NOMO-1 (cell line): ENCODE measurements at regions not wholly inside any gene's neighbourhood (a gene's known extent, or its start where the extent isn't known, plus 50 kb on each side); places are given as distances from the start of the nearest gene placed in this dataset.
A peak's percentile ranks its signal among the peaks of the same experiment; 100 is the strongest.
"Not testable (repeated sequence)": the region's sequence is repeated elsewhere in the genome, so short reads cannot be mapped to it uniquely, and the experiment has no call there.

Experiments used
- DNase-seq, 2 experiments: peaks; one replicate each; lab custom pipeline; 2025; ENCODE audit not compliant: unreplicated experiment in 2 of 2; lab: John Stamatoyannopoulos, UW

DNA sequence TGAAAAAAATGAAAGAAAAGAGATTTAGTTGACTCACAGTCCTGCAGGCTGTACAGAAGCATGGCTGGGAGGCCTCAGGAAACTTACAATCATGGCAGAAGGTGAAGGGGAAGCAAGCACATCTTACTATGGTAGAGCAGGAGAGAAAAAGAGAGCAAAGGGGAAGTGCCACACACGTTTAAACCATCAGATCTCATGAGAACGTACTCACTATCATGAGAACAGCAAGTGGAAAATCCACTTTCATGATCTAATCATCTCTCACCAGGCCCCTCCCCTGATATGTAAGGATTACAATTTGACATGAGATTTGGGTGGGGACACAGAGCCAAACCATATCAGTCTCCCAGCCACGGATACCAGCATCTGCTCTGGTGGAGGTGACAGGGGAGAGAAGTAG lies 50.8 kb upstream of the CPOX start:
- DNase-seq: no peak

DNA sequence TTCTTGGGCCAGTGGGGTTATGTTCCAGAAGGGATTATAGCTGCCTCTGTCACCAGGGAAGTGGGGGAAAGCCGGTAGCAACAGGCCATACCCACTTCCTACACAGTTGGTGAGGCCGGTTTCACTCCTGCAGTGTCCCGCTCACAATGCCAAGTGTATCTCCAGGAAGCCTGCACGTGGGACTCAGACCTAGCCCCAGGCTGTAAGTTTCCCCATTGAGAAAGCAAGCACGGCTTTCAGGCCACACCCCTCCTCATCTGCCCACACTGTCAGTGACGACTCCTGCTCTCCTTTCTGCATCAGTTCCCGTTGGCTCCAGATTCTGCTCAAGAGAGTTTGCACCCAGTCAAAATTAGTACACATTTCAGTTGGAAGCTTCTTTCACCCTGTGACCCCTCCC lies 51.6 kb upstream of the CPOX start:
- no peak for DNase-seq

DNA sequence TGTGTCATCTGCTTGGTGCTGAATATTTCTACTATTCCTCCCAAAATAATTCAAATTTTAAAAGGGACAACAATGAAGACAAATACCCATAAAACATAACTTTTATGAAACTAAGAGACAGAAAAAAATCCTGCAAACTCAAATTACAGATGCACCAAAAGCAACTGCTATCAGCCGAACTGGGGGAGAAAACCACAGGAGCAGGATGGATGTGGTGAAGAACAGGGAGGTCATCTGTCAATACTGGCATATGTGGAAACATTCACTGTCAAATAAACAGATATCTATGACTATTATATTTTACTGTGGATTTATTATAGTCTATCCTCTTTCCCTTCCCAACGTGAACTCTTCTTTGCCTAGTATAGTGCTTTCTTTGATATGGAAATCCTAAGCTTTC lies 53.3 kb upstream of the CPOX start:
- no peak for DNase-seq

DNA sequence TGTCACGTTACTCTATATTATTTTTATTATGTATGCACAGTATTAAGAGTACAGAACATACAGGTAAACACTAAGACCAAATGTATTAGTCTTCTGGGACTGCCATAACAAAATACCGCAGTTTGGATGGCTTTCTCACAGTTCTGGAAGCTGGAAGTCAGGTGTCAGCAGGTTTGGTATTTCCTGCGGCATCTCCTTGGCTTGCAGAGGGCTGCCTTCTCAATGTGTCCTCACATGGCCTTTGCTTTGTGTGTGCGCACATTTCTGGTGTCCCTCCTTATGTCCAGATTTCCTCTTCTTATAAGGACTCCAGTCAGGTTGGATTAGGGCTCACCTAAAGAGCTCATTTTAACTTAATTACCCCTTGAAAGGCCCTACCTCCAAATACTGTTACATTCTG lies 53.8 kb upstream of the CPOX start:
- no peak for DNase-seq

DNA sequence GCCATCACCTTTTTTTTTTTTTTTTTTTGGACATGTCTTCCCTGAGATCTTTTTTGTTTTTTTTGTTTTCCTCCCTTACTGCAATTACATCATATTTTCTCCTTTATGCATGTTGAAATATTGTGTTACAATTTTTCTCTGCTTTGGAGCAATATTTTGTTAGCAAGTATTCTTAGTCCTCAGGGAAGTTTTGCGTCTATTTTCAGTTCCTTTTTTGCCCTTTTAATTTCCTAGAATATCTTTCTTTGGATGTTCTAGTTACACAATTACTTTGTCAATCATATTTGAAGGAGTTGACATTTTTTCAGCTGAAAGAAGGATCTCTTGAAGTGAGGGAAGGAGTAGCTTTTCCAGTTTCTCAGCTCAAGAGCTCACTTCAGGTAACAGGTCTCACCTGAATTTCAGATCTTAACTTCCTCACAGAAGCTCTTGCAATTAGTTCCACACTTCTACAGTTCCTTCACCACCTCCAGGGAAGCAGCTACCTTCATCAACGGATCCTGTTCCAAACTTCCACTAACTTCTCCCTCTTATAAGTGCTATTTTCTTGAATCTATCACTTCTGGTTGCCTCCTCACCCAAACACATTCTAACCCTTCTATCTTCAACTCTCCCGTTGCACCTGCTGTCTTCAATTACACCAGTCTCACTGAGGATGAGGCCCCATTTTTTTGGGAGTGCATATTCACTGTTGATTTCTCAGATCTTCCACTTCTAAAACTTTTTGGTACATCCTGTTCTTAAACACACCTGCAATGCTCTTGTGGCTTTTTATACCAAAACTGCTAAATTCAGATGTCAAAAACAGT lies 57.8 kb upstream of the CPOX start:
- DNase-seq: peak; percentile 46 to 49

DNA sequence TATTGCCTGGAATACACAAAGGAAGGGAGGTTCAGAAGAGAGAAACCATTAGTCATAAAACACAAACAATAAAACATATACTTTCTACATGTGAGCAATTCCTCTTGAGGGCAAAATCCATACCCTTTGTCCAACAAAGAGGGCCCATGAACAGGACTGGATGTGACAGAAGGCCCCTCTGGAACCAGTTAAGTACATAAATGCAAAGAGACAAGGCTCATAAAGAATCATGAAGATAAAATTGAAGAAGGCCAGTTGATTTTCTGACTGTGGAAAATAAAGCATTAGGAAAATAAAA lies 58.3 kb upstream of the CPOX start:
- DNase-seq: no peak

DNA sequence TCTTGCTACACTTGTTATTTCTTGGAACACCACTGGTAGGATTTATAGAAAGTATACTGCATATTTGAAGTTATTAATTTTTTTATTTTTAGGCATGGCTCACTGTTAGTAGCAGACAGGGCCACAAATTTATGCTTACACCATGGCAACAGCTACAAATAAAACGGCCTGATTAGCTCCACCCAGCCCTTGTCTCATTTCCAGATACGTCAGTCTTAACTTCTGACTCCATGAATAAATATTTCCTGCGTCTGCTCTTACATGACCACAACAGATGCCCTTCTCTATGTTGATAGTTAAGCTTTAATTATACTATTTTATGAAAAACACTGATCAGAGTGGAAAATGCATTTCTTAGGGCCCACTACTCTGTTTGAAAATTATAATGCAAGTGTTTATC lies 62.3 kb upstream of the CPOX start:
- no peak for DNase-seq

DNA sequence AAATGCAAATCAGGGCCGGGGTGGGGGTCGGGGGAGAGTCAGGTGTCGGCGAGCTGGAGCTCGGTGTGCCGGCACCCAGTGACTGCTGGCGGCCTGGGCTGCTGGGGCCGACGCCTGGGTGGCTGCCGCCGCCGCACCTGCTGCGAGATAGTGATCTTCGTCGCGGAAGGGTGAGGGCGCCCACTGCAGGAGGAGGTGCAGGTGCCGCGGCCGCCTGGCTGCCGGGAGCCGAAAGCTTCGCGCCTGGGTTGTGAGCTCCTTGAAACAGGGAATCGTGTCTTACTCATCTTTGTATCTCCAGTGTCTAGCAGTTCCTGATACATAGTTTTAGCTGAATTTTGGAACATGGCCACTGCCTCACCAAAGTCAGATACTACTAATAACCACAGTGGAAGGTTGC lies 64.0 kb upstream of the CPOX start:
- peak in 1 of 2 experiments; percentile 3 for DNase-seq

DNA sequence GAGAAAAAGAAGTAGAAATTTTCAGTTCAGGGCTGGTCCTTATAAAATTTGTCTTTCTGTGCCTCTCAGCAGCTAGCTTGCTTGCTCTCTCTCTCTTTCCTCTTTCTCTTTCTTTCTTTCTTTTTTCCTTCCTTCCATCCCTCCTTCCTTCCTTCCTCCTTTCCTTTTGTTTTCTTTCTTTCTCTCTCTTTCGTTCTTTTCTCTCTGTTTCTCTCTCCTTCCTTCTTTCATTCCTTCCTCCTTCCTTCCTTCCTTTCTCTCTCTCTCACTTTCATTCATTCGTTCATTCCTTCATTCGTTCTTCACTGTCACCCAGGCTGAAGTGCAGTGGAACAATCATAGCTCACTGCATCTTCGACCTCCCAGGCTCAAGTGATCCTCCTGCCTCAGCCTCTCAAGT lies 69.3 kb upstream of the CPOX start:
- DNase-seq: no peak

DNA sequence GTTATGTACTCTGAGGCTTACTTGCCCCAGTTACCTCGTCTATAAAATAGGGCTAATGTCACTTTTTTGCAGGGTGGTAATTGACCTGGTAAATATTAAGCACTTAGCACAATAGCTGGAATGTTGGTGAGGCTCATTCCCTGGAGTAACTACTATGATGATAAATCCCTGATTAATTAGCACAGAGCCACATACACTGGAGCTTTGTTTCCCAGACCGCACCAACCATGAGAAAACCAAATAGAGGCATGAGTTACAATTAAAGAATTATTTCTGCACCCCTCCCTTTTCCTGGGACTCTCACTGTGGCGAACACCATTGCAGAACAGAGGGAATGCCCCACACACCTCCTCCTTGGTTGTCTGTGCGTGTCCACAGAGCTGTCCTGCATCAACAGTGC lies 76.6 kb upstream of the CPOX start:
- no peak for DNase-seq

DNA sequence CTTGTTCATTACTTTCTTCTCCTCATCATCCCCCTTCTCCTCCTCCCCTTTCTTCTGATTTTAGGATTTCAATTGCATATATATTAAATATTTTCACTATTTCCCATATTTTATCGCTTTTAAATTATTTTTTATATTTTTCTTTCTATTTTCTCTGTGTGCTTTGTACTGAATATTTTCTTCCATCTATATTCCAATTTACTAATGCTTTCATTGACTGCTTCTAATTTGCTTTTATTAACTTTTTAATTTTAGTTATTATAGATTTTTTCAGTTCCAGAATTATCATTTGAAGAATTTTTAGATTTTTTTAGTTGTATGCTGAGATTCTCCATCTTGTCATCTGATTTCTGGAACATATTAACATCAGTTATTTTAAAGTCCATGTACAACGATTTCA lies 83.2 kb upstream of the ST3GAL6 start:
- no peak for DNase-seq

DNA sequence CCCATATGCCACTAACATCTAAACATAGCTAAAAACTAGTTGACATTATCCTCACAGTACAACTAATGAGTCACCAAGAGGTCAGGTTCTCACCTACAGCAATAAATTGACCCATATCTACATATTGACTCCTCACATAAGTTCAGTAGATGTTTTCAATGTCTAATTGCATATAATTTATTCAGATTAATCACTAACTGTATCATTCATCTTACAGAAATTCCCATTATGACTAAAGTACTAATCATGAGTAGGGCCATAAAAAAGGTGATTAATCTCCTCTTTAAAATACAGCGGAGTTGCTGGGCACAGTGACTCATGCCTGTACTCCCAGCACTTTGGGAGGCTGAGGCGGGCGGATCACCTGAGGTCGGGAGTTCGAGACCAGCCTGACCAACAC lies 82.4 kb upstream of the ST3GAL6 start:
- no peak for DNase-seq

DNA sequence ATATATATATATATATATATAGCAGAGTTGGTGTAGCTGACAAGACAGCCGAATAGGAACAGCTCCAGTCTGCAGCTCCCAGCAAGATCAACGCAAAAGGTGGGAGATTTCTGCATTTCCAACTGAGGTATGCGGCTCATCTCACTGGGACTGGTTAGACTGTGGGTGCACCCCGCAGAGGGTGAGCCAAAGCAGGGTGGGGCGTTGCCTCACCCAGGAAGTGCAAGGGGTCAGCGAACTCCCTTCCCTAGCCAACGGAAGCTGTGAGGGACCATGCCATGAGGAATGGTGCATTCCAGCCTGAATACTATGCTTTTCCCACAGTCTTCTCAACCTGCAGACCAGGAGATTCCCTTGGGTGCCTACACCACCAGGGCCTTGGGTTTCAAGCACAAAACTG lies 81.7 kb upstream of the ST3GAL6 start:
- no peak for DNase-seq

DNA sequence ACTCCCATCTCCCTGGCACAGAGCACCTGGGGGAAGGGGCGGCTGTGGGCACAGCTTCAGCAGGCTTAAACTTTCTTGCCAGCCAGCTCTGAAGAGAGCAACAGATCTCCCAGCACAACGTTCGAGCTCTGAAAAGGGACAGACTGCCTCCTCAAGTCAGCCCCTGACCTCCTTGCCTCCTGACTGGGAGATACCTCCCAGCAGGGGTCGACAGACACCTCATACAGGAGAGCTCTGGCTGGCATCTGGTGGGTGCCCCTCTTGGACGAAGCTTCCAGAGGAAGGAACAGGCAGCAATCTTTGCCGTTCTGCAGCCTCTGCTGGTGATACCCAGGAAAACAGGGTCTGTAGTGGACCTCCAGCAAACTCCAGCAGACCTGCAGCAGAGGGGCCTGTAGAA lies 80.7 kb upstream of the ST3GAL6 start:
- DNase-seq: not testable (repeated sequence)

DNA sequence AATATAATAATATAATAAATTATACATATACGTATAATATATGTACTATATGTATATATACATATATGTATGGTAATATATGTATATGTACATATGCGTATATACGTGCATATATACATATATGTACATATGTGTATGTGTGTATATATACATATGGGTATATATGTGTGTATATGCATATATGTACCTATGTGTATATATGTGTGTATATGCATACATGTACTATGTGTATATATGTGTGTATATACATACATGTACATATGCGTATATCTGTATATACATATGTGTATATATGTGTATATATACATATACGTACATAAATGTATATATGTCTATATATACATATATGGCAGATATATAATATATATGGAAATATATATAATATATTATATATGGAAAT lies 74.8 kb upstream of the ST3GAL6 start:
- DNase-seq: no peak

DNA sequence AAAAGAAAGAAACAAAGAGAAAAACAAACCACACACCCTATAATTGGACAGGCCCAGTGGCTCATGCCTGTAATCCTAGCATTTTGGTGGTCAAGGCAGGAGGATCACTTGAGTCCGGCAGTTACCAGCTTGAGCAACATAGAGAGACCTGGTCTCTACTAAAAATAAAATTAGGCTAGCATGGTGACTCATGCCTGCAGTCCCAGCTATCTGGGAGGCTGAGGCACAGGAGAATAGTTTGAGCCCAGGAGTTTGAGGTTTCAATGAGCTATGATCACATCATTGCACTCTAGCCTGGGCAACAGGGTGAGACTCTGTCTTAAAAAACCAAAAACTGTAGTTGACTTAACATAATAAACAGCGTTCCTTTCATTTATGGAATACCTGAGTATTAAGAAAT lies 72.3 kb upstream of the ST3GAL6 start:
- no peak for DNase-seq

DNA sequence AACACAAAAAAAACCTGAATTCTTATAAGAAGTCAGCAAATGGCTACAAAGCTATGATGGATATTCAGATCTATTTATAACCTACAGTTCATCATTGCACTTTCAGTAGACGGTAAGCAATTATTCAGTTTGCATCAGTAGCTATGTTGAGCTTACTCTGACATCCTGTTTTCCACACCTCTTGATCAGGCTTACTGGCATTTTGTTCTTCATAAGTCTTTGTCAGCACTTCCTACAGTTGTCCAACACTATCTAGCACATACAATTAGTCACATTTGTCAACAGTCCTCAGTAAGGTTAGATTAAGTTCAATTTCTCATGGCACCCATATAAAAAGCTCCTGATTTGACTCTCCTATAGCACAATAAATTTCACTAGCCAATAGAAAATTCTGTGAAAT lies 71.2 kb upstream of the ST3GAL6 start:
- DNase-seq: no peak

DNA sequence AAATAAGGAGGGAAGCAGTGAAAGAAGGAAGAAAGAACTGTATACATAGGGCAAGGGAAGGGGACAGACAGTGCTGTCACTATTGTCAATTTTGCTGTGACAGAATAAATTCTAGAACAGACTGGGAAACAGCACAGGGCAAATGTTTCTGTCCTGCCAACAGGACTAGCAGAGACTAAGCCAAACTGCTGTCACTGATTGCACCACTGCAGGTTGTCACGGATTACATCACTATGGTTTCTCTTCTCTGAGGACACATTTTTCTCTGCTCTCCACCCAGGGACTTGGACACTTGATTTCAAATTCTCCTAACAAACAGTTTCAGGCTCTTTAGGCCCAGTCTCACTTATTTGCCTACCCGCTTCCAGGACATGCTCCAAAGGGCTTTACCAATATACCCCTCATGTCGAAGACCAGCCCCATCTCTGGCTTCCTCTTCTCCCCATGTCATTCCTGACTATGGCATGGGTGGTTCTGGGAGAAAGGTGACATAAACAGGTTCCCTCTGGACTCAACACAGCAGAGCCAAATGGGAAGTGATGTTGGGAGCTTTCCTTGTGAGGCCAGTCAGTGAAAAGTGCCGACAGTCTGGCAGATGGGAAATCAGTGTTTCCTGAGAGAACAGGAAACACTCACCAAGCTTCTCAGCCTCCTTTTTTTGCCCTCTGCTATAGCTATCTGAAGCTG lies 70.2 kb upstream of the ST3GAL6 start:
- DNase-seq: peak in 1 of 2 experiments; percentile 44

DNA sequence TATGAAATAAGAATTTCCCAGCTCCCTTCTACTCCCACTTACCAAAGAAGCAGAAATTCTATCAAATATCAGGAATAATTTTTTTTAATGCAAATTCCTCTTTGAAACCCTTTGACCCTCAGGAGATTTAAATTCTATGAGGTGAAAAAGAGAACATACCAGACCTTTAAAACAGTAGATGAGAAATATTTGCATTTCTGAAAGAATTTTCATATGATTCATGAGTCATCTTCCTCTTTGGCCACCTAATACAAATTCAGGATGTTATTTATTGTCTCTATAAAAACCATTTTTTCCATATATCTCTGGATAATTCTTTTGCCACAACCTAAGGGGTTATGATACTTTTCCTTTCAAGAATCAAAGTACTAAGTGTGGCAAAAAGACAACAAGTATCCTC lies 67.3 kb upstream of the ST3GAL6 start:
- no peak for DNase-seq

DNA sequence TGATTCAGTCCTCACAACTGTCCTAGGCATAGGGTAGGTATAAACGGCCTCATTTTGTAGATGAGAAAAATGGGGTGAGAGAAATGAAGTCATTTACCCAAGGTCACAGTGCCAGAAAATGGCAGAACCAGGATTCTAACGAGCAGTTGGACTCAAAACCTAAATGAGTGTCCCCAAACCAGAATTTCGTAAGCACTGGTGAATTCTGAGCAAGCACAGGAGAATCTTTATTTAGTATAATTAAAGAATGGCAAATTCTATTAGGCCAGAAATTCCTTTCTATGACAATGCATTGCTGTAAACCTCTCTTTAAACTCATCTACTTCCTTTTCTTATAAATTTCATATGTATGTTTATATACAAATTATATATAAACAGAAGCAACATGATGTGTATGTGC lies 66.8 kb upstream of the ST3GAL6 start:
- DNase-seq: not testable (repeated sequence)

DNA sequence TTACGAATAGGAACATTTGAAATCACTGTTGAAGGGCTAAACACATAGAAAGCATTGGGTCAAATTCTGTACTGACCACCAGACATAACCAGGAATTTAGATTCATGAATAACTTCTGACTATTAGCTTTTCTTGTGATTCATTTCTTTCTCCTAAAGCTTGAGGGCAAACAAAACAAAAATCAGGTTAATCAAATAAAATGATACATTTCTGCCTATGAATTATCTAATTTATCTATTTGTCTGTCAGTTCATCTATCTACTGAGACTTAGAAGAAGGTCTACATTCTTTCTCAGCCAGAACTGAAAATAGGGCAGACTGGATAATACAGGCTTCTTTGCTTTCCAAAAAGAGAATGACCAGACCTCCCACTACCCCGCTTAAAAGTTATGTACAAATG lies 65.9 kb upstream of the ST3GAL6 start:
- no peak for DNase-seq

DNA sequence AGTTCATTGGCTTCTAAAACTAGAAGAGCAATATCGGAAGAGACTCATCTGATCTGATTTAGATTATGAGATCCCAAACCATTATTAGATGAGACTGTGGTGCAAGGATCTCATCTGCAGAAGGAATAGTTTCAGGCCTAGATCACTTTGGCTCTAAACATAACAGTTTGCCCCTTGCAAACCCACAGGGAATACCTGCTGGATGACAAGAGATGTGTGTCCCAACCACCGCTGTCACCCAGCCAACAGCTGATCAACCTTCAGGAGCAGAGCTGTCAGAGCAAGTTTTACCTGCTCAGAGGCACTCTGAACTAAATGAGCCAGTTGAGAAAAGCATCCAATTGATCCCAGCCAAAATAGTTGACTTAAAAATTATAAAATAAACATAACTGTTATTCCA lies 64.0 kb upstream of the ST3GAL6 start:
- DNase-seq: no peak
